ENCODE measurements at regions not wholly inside any gene's neighbourhood (a gene's known extent, or its start where the extent isn't known, plus 50 kb on each side); places are given as distances from the start of the nearest gene placed in this dataset.
"Not testable (repeated sequence)": the region's sequence is repeated elsewhere in the genome, so short reads cannot be mapped to it uniquely, and the experiment has no call there.

- not testable (repeated sequence) for TF ChIP-seq CREB1 (IDR thresholded peaks at IDR 0.05); CEBPB (IDR thresholded peaks at IDR 0.05; ENCODE audit: low read depth, low read length); YY1 (IDR thresholded peaks at IDR 0.05; ENCODE audit: low read depth, low read length); CTCF (IDR thresholded peaks at IDR 0.05; ENCODE audit: control extremely low read depth in 1 of 3, insufficient read depth in 1 of 3, low read depth in 1 of 3, low read length in 3 of 3); KDM1A (IDR thresholded peaks at IDR 0.05; ENCODE audit: borderline replicate concordance, low read length); ATF3 (IDR thresholded peaks at IDR 0.05; ENCODE audit: insufficient read depth, low read depth, low read length); ATF2 (IDR thresholded peaks at IDR 0.05; ENCODE audit: low read length)
Measured at GRCh38 chr16:16552819-16553340, 173.9 kb downstream of the NPIPA7 start.

Data from H1 (cell line).